ENCODE measurements at regions not wholly inside any gene's neighbourhood (a gene's known extent, or its start where the extent isn't known, plus 50 kb on each side); places are given as distances from the start of the nearest gene placed in this dataset.

DNA sequence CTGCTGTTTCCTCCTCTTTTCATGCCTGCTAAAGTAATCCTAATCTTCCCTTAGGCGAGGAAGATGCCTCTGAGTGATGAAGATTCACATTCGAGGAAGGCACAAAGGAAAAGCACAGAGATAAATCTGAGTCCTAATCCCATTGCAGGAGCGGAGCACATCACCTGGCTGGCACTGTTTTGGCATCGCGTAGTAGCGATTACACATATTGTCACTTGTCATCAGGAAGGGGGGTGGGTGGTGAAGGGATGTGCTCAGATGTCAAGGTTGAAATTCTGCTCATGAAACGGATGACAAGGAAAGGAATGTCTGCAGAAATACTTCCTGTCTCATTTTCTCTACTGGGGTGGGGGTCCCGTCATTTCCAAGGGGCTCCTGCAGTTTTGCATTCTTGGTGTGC lies 363.1 kb upstream of the EEF2KMT start (continued):
- TF ChIP-seq, protein P1, sequence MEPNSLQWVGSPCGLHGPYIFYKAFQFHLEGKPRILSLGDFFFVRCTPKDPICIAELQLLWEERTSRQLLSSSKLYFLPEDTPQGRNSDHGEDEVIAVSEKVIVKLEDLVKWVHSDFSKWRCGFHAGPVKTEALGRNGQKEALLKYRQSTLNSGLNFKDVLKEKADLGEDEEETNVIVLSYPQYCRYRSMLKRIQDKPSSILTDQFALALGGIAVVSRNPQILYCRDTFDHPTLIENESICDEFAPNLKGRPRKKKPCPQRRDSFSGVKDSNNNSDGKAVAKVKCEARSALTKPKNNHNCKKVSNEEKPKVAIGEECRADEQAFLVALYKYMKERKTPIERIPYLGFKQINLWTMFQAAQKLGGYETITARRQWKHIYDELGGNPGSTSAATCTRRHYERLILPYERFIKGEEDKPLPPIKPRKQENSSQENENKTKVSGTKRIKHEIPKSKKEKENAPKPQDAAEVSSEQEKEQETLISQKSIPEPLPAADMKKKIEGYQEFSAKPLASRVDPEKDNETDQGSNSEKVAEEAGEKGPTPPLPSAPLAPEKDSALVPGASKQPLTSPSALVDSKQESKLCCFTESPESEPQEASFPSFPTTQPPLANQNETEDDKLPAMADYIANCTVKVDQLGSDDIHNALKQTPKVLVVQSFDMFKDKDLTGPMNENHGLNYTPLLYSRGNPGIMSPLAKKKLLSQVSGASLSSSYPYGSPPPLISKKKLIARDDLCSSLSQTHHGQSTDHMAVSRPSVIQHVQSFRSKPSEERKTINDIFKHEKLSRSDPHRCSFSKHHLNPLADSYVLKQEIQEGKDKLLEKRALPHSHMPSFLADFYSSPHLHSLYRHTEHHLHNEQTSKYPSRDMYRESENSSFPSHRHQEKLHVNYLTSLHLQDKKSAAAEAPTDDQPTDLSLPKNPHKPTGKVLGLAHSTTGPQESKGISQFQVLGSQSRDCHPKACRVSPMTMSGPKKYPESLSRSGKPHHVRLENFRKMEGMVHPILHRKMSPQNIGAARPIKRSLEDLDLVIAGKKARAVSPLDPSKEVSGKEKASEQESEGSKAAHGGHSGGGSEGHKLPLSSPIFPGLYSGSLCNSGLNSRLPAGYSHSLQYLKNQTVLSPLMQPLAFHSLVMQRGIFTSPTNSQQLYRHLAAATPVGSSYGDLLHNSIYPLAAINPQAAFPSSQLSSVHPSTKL (CRISPR knock-in tag; IDR thresholded peaks at IDR 0.05): no peak
- TF ChIP-seq SP1 (IDR thresholded peaks at IDR 0.05) (no peak), SP1 (CRISPR knock-in tag; IDR thresholded peaks at IDR 0.05) (no peak), ZNF354B (CRISPR knock-in tag; IDR thresholded peaks at IDR 0.05) (no peak), NONO (IDR thresholded peaks at IDR 0.05) (no peak), NONO (CRISPR knock-in tag; conservative IDR thresholded peaks at IDR 0.05) (no peak), ZFP36L2 (CRISPR knock-in tag; IDR thresholded peaks at IDR 0.05) (no peak), POLR2AphosphoS2 (IDR thresholded peaks at IDR 0.05; ENCODE audit: low read depth, low read length) (no peak), ZNF670 (CRISPR knock-in tag; IDR thresholded peaks at IDR 0.05; ENCODE audit: borderline replicate concordance) (no peak), SSRP1 (CRISPR knock-in tag; IDR thresholded peaks at IDR 0.05) (no peak), ZNF546 (CRISPR knock-in tag; conservative IDR thresholded peaks at IDR 0.05) (no peak), AHR (CRISPR knock-in tag; IDR thresholded peaks at IDR 0.05) (no peak), ZNF512B (CRISPR knock-in tag; IDR thresholded peaks at IDR 0.05; ENCODE audit: borderline replicate concordance) (no peak)
- TF ChIP-seq, protein P2, sequence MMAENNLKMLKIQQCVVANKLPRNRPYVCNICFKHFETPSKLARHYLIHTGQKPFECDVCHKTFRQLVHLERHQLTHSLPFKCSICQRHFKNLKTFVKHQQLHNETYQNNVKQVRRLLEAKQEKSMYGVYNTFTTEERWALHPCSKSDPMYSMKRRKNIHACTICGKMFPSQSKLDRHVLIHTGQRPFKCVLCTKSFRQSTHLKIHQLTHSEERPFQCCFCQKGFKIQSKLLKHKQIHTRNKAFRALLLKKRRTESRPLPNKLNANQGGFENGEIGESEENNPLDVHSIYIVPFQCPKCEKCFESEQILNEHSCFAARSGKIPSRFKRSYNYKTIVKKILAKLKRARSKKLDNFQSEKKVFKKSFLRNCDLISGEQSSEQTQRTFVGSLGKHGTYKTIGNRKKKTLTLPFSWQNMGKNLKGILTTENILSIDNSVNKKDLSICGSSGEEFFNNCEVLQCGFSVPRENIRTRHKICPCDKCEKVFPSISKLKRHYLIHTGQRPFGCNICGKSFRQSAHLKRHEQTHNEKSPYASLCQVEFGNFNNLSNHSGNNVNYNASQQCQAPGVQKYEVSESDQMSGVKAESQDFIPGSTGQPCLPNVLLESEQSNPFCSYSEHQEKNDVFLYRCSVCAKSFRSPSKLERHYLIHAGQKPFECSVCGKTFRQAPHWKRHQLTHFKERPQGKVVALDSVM (CRISPR knock-in tag; IDR thresholded peaks at IDR 0.05): no peak

Measured in HepG2 (cell line).